Hippocampal formation (tissue), 2 donors: ENCODE measurements at regions not wholly inside any gene's neighbourhood (a gene's known extent, or its start where the extent isn't known, plus 50 kb on each side); places are given as distances from the start of the nearest gene placed in this dataset.

ENCODE experiments used
- DNase-seq, 2 donors: peaks; one replicate each; lab custom pipeline; 2025; lab: John Stamatoyannopoulos, UW

GRCh38 chr11:116600930-116601329 lies 171.9 kb downstream of the BUD13 start:
- no peak for DNase-seq

- no peak for DNase-seq
Observed at GRCh38 chr11:116598556-116598955, 174.2 kb downstream of the BUD13 start.

- no peak for DNase-seq
Observed at GRCh38 chr11:116598036-116598435, 174.8 kb downstream of the BUD13 start.

GRCh38 chr11:116596346-116597260 lies 176.2 kb downstream of the BUD13 start:
- no peak for DNase-seq

GRCh38 chr11:116595305-116595880 lies 177.4 kb downstream of the BUD13 start:
- no peak for DNase-seq

GRCh38 chr11:116590844-116591570 lies 181.8 kb downstream of the BUD13 start:
- DNase-seq, result no peak

GRCh38 chr11:116589402-116589801 lies 183.4 kb downstream of the BUD13 start:
- no peak for DNase-seq

- DNase-seq, result no peak
Observed at GRCh38 chr11:116586392-116586791, 186.4 kb downstream of the BUD13 start.

- DNase-seq, result no peak
Observed at GRCh38 chr11:116582571-116582970, 190.2 kb downstream of the BUD13 start.

- DNase-seq, result no peak
Observed at GRCh38 chr11:116581349-116581748, 191.4 kb downstream of the BUD13 start.

GRCh38 chr11:116580799-116581198 lies 192.0 kb downstream of the BUD13 start:
- DNase-seq, result peak; percentile 26 to 32

GRCh38 chr11:116579857-116580727 lies 192.7 kb downstream of the BUD13 start:
- DNase-seq, result no peak

GRCh38 chr11:116579031-116579653 lies 193.6 kb downstream of the BUD13 start:
- DNase-seq, result peak in 1 of 2 donors; percentile 52

- no peak for DNase-seq
Observed at GRCh38 chr11:116577956-116578355, 194.8 kb downstream of the BUD13 start.

- DNase-seq, result no peak
Observed at GRCh38 chr11:116577273-116577672, 195.5 kb downstream of the BUD13 start.

- no peak for DNase-seq
Observed at GRCh38 chr11:116576526-116576925, 196.3 kb downstream of the BUD13 start.

GRCh38 chr11:116567721-116568242 lies 205.0 kb downstream of the BUD13 start:
- DNase-seq, result no peak

- DNase-seq, result no peak
Observed at GRCh38 chr11:116563712-116564047, 209.1 kb downstream of the BUD13 start.

GRCh38 chr11:116563028-116563711 lies 209.6 kb downstream of the BUD13 start:
- DNase-seq, result peak in 1 of 2 donors; percentile 55

- DNase-seq, result no peak
Observed at GRCh38 chr11:116560589-116560988, 212.2 kb downstream of the BUD13 start.
